HepG2 (cell line): ENCODE measurements at regions not wholly inside any gene's neighbourhood (a gene's known extent, or its start where the extent isn't known, plus 50 kb on each side); places are given as distances from the start of the nearest gene placed in this dataset.

Experiments
- ATAC-seq: fragments of 200-7000 bp; cut with Tn5 transposase; 3 replicates; pipeline ENCODE4 v1.9.1; 2020; ENCODE audit warnings: mild to moderate bottlenecking, moderate library complexity
- BruUV-seq: library from RNA; stranded (reverse); fragments of 400-500 nt; replicated peaks from 2 replicates; lab custom pipeline; 2021; lab: Mats Ljungman, UMichigan
- CTCF ChIA-PET: fragments of 300-600 bp; formaldehyde crosslinking; extraction: SDS; loops from one replicate; lab custom pipeline; 2021; ENCODE audit warnings: low total read pairs, inconsistent platforms, low intra/inter-chr PET ratio; lab: Yijun Ruan, JAX
- POLR2A ChIA-PET: fragments of 350-600 bp; sonication (Branson Sonifier 250); formaldehyde crosslinking; loops from one replicate; lab custom pipeline; 2020; ENCODE audit warnings: antibody characterized with exemption, inconsistent platforms; lab: Yijun Ruan, JAX
- DNase-seq: peaks from one replicate; pipeline ENCODE4 v3.0.0-alpha.2; 2015; ENCODE audit warnings: low spot score
- FAIRE-seq: peaks from 3 replicates; lab custom pipeline; 2011; peaks lifted over from hg19 to GRCh38; lab: Jason Lieb, UNC
- H2AFZ ChIP-seq: one replicate; pipeline ENCODE4 v1.6.1; 2011; ENCODE audit warnings: low read length, inconsistent platforms
- H3K27ac ChIP-seq: fragments of 300-600 bp; 3 replicates; pipeline ENCODE4 v1.8.0; 2011; ENCODE audit warnings: mixed run types, mild to moderate bottlenecking, mixed read lengths, low read length, inconsistent platforms; ENCODE audit not compliant: insufficient read depth; ENCODE audit errors: extremely low read length
- H3K27me3 ChIP-seq, 2 experiments: fragments of 200-600 bp in 1 of 2; 2 replicates in 1 of 2; 3 replicates in 1 of 2; pipeline versions ENCODE4 v1.6.0 to v1.8.0; 2011; ENCODE audit warnings: low read length in 2 of 2, mild to moderate bottlenecking in 2 of 2, moderate library complexity in 2 of 2, inconsistent platforms in 1 of 2; ENCODE audit not compliant: insufficient read depth in 2 of 2, control insufficient read depth in 1 of 2
- H3K36me3 ChIP-seq, 2 experiments: fragments of 200-600 bp in 1 of 2; replicated peaks in 1 of 2; 2 replicates in 1 of 2; 3 replicates in 1 of 2; pipeline versions ENCODE4 v1.5.1 to v1.8.0; 2011; ENCODE audit warnings: low read length in 2 of 2, inconsistent platforms in 1 of 2; ENCODE audit not compliant: insufficient read depth in 2 of 2, control insufficient read depth in 1 of 2
- H3K4me1 ChIP-seq: 2 replicates; pipeline ENCODE4 v1.5.1; 2012; ENCODE audit warnings: low read length, inconsistent platforms; ENCODE audit not compliant: insufficient read depth
- H3K4me2 ChIP-seq: 2 replicates; pipeline ENCODE4 v1.6.0; 2011; ENCODE audit warnings: low read depth, low read length, inconsistent platforms
- H3K4me3 ChIP-seq, 3 experiments: fragments of 200-600 bp in 1 of 3; sonication (generic), shearing (Covaris generic) in 1 of 3; replicated peaks in 1 of 3; 2 replicates each; pipeline ENCODE4 v1.5.1; 2011 to 2016; ENCODE audit warnings: low read length in 3 of 3, inconsistent platforms in 2 of 3, low read depth in 2 of 3, mild to moderate bottlenecking in 2 of 3, control low read depth in 1 of 3, mixed read lengths in 1 of 3; ENCODE audit not compliant: insufficient read depth in 1 of 3
- H3K79me2 ChIP-seq: one replicate; pipeline ENCODE4 v1.6.1; 2011; ENCODE audit warnings: low read length, inconsistent platforms; ENCODE audit not compliant: insufficient read depth
- H3K9ac ChIP-seq: 2 replicates; pipeline ENCODE4 v1.6.0; 2011; ENCODE audit warnings: mild to moderate bottlenecking, low read depth, low read length, inconsistent platforms; ENCODE audit not compliant: insufficient read depth
- H3K9me3 ChIP-seq: 2 replicates; pipeline ENCODE4 v1.5.1; 2012; ENCODE audit warnings: mild to moderate bottlenecking, low read length
- H4K20me1 ChIP-seq: 2 replicates; pipeline ENCODE4 v1.6.0; 2011; ENCODE audit warnings: inconsistent platforms, mild to moderate bottlenecking, low read length, moderate library complexity; ENCODE audit not compliant: insufficient read depth
- CHCHD3 ChIP-seq: sonication (generic); formaldehyde crosslinking; IDR thresholded peaks from 2 replicates; pipeline ENCODE4 v1.8.0; 2022; ENCODE audit warnings: mild to moderate bottlenecking, missing genetic modification reagents, moderate library complexity
- GATAD1 ChIP-seq: IDR thresholded peaks from 2 replicates; pipeline ENCODE4 v1.6.1; 2016; ENCODE audit warnings: missing genetic modification reagents, missing compliant biosample characterization
- IRF1 ChIP-seq: sonication (generic); formaldehyde crosslinking; IDR thresholded peaks from 2 replicates; pipeline ENCODE4 v1.4.0; 2020; ENCODE audit warnings: low read depth, mild to moderate bottlenecking, missing genetic modification reagents
- KLF11 ChIP-seq: IDR thresholded peaks from 2 replicates; pipeline ENCODE4 v1.6.1; 2016; ENCODE audit warnings: missing compliant biosample characterization
- NBN ChIP-seq: fragments of 450-650 bp; conservative IDR thresholded peaks from 2 replicates; pipeline ENCODE4 v1.6.1; 2017
- NFIB ChIP-seq: sonication (generic); formaldehyde crosslinking; IDR thresholded peaks from 2 replicates; pipeline ENCODE4 v1.9.0; 2021; ENCODE audit warnings: missing genetic modification reagents, mild to moderate bottlenecking, borderline replicate concordance
- NRL ChIP-seq: sonication (generic); formaldehyde crosslinking; IDR thresholded peaks from 2 replicates; pipeline ENCODE4 v1.5.0; 2020; ENCODE audit warnings: missing genetic modification reagents, mild to moderate bottlenecking, moderate library complexity, borderline replicate concordance
- SALL1 ChIP-seq: sonication (generic); formaldehyde crosslinking; IDR thresholded peaks from 2 replicates; pipeline ENCODE4 v1.8.0; 2022; ENCODE audit warnings: mild to moderate bottlenecking, missing genetic modification reagents
- SOX6 ChIP-seq, 2 experiments: fragments of 450-650 bp in 1 of 2; sonication (generic) in 1 of 2; formaldehyde crosslinking in 1 of 2; IDR thresholded peaks; 2 replicates each; pipeline versions ENCODE4 v1.4.0 to v1.6.1; 2017 to 2020; ENCODE audit warnings: antibody characterized with exemption in 1 of 2, mild to moderate bottlenecking in 1 of 2, missing genetic modification reagents in 1 of 2
- SRF ChIP-seq: IDR thresholded peaks from 2 replicates; pipeline ENCODE4 v1.6.1; 2011; ENCODE audit warnings: mild to moderate bottlenecking, low read depth, low read length, moderate library complexity
- TBX2 ChIP-seq: sonication (generic); formaldehyde crosslinking; IDR thresholded peaks from 2 replicates; pipeline ENCODE4 v1.5.0; 2020; ENCODE audit warnings: missing genetic modification reagents, mild to moderate bottlenecking, borderline replicate concordance
- ZBTB38 ChIP-seq: sonication (generic); formaldehyde crosslinking; IDR thresholded peaks from 2 replicates; pipeline ENCODE4 v1.5.1; 2020; ENCODE audit warnings: mild to moderate bottlenecking, missing genetic modification reagents
- ZNF160 ChIP-seq: sonication (generic); formaldehyde crosslinking; IDR thresholded peaks from 2 replicates; pipeline ENCODE4 v1.8.0; 2022; ENCODE audit warnings: mild to moderate bottlenecking, inconsistent platforms, missing genetic modification reagents
- ZNF234 ChIP-seq: sonication (generic); formaldehyde crosslinking; conservative IDR thresholded peaks from 2 replicates; pipeline ENCODE4 v1.5.1; 2020; ENCODE audit warnings: mild to moderate bottlenecking, missing genetic modification reagents
- ZNF513 ChIP-seq: sonication (generic); formaldehyde crosslinking; conservative IDR thresholded peaks from 2 replicates; pipeline ENCODE4 v1.5.0; 2020; ENCODE audit warnings: missing genetic modification reagents
- ZNF577 ChIP-seq: sonication (generic); formaldehyde crosslinking; IDR thresholded peaks from 2 replicates; pipeline ENCODE4 v1.4.0; 2020; ENCODE audit warnings: mild to moderate bottlenecking, low read depth, missing genetic modification reagents, borderline replicate concordance
- WGBS: methylation state at CpG from one replicate; pipeline ENCODE4 v1.1.6; 2017; ENCODE audit warnings: low lambda C conversion rate; 5-methylcytosine and 5-hydroxymethylcytosine counted together
- in situ Hi-C: cut with HindIII; loops from 2 replicates; pipeline ENCODE4 v1.10.0; 2017; ENCODE audit warnings: low pct_unique_long_range_greater_than_20kb; ENCODE audit not compliant: extremely low pct_ligation_motif_present
- intact Hi-C: fragments of 100-400 bp; cut with micrococcal nuclease; formaldehyde crosslinking; loops from one replicate; pipeline ENCODE4 v1.10.0; 2022; ENCODE audit not compliant: unreplicated experiment
- TF ChIP-seq, protein P1 (sequence below): sonication (generic); formaldehyde crosslinking; IDR thresholded peaks from 2 replicates; pipeline ENCODE4 v1.5.1; 2020; ENCODE audit warnings: missing genetic modification reagents, mild to moderate bottlenecking, borderline replicate concordance

DNA sequence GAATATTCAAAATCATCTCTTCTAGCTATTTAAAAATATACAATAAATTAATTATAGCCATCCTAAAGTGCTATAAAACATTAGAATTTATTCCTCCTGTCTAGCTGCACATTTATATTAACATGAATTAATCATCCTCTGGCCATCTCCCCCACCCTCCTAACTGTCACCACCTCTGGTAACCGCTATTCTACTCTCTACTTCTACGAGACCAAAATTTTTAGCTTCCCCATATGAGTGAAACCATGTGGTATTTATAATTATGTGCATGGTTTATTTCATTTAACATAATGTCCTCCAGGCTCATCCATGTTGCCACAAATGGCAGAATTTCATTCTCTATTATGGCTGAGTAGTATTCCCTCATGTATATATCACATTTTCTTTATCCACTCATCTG lies 265.2 kb downstream of the COG6 start (continued):
- no peak for TF ChIP-seq SOX6 (IDR thresholded peaks at IDR 0.05)
- no peak for TF ChIP-seq SOX6 (CRISPR knock-in tag; IDR thresholded peaks at IDR 0.05)
- no peak for TF ChIP-seq SRF
- no peak for TF ChIP-seq KLF11 (CRISPR knock-in tag)
- TF ChIP-seq SALL1 (CRISPR knock-in tag) = no peak

DNA sequence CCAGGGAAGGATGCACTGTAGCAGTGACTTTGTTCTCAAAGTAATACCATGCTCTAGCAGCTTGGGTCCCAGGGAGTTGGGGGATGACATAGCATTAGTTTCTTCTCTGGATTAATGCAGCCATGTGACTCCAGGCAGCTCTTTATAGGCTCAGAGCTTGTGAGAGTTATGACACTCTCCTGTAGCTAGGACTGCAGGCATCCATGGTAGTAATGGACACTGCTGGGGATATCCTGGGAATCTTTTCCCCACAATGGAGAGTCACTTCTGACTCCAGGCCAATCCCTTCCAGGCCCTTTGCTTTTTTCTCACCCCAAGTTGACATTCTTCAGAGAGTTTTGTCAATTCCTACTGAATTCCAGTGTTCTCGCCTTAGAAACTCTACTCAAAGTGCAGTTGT lies 270.9 kb downstream of the COG6 start:
- FAIRE-seq (no peak), ATAC-seq (no peak), DNase-seq (no peak)
- WGBS = 9% methylated on average over 1 of the region's 1 CpG
- H3K9me3 ChIP-seq = no peaks in the 10 kb centered on the region
- H3K36me3 ChIP-seq = no peaks in the 10 kb centered on the region
- no peaks in the 10 kb centered on the region for H4K20me1 ChIP-seq
- H3K27me3 ChIP-seq = no peaks in the 10 kb centered on the region
- H3K4me2 ChIP-seq = no peak overlapping the region
- POLR2A ChIA-PET = no interaction called here
- CTCF ChIA-PET = no interaction called here
- intact Hi-C loops (no loop called here), in situ Hi-C loops (no loop called here)
- no peak overlapping the region for H3K4me3 ChIP-seq
- H2AFZ ChIP-seq = no peak overlapping the region
- H3K27ac ChIP-seq = no peak overlapping the region
- H3K79me2 ChIP-seq = no peaks in the 10 kb centered on the region
- BruUV-seq = no TSS peak
- H3K9ac ChIP-seq = no peak overlapping the region
- peaks cover 2% of the 10 kb centered on the region; the same call in 1 of the 2 replicates for H3K4me1 ChIP-seq
- no peak for TF ChIP-seq TBX2 (CRISPR knock-in tag)
- no peak for TF ChIP-seq ZNF577 (CRISPR knock-in tag)
- no peak for TF ChIP-seq ZNF160 (CRISPR knock-in tag)
- TF ChIP-seq ZNF513 = no peak
- no peak for TF ChIP-seq GATAD1 (CRISPR knock-in tag)
- no peak for TF ChIP-seq NFIB (CRISPR knock-in tag)
- no peak for TF ChIP-seq CHCHD3 (CRISPR knock-in tag)
- no peak for TF ChIP-seq ZBTB38 (CRISPR knock-in tag)
- no peak for TF ChIP-seq IRF1 (CRISPR knock-in tag)
- no peak for TF ChIP-seq ZNF234 (CRISPR knock-in tag)
- no peak for TF ChIP-seq NRL
- TF ChIP-seq, protein P1, sequence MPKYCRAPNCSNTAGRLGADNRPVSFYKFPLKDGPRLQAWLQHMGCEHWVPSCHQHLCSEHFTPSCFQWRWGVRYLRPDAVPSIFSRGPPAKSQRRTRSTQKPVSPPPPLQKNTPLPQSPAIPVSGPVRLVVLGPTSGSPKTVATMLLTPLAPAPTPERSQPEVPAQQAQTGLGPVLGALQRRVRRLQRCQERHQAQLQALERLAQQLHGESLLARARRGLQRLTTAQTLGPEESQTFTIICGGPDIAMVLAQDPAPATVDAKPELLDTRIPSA = no peak
- no peak for TF ChIP-seq NBN
